GM12878 (cell line): ENCODE measurements at regions not wholly inside any gene's neighbourhood (a gene's known extent, or its start where the extent isn't known, plus 50 kb on each side); places are given as distances from the start of the nearest gene placed in this dataset.

Experiments used
- ATAC-seq: fragments of 200-7000 bp; cut with Tn5 transposase; 3 replicates; pipeline ENCODE4 v1.9.1; 2020; ENCODE audit warnings: mild to moderate bottlenecking, moderate library complexity
- BruUV-seq: library from RNA; stranded (reverse); fragments of 400-500 nt; replicated peaks from 2 replicates; lab custom pipeline; 2021; lab: Mats Ljungman, UMichigan
- CTCF ChIA-PET: fragments of 300-600 bp; sonication (Branson Sonifier 250); formaldehyde crosslinking; extraction: SDS; loops from one replicate; lab custom pipeline; 2021; ENCODE audit warnings: inconsistent platforms; lab: Yijun Ruan, JAX
- POLR2A ChIA-PET: fragments of 350-600 bp; formaldehyde crosslinking; extraction: SDS; loops from one replicate; lab custom pipeline; 2021; ENCODE audit warnings: inconsistent platforms; lab: Charles Lee
- RAD21 ChIA-PET: fragments of 300-600 bp; sonication (Branson Sonifier 250); formaldehyde crosslinking; loops from one replicate; lab custom pipeline; 2023; ENCODE audit warnings: antibody characterized with exemption; ENCODE audit not compliant: unreplicated experiment; lab: Charles Lee
- SMC1A ChIA-PET: fragments of 300-600 bp; sonication (Branson Sonifier 250); formaldehyde crosslinking; loops from one replicate; lab custom pipeline; 2023; ENCODE audit not compliant: unreplicated experiment, uncharacterized antibody; lab: Charles Lee
- DNase-seq: peaks from one replicate; pipeline ENCODE4 v3.0.0-alpha.2; 2011; ENCODE audit warnings: low read depth, low spot score
- FAIRE-seq: peaks from 3 replicates; lab custom pipeline; 2011; peaks lifted over from hg19 to GRCh38; lab: Jason Lieb, UNC
- H2AFZ ChIP-seq: 2 replicates; pipeline ENCODE4 v1.6.0; 2011; ENCODE audit warnings: low read depth, low read length, control low read depth; ENCODE audit not compliant: control insufficient read depth
- H3K27ac ChIP-seq: 2 replicates; pipeline ENCODE4 v1.5.1; 2011; ENCODE audit warnings: control low read depth; ENCODE audit not compliant: control insufficient read depth, insufficient read depth
- H3K27me3 ChIP-seq, 2 experiments: replicated peaks in 1 of 2; 2 replicates each; pipeline versions ENCODE4 v1.6.0 to v1.6.1; 2011; ENCODE audit warnings: low read length in 1 of 2; ENCODE audit not compliant: control insufficient read depth in 2 of 2, insufficient read depth in 2 of 2
- H3K36me3 ChIP-seq, 2 experiments: 2 replicates each; pipeline ENCODE4 v1.5.1; 2011; ENCODE audit warnings: low read length in 1 of 2; ENCODE audit not compliant: control insufficient read depth in 2 of 2, insufficient read depth in 2 of 2
- H3K4me1 ChIP-seq: 2 replicates; pipeline ENCODE4 v1.6.1; 2011; ENCODE audit warnings: mild to moderate bottlenecking, low read length, moderate library complexity, mixed read lengths; ENCODE audit not compliant: control insufficient read depth, insufficient read depth
- H3K4me2 ChIP-seq: 2 replicates; pipeline ENCODE4 v1.6.0; 2011; ENCODE audit warnings: control low read depth; ENCODE audit not compliant: control insufficient read depth, insufficient read depth
- H3K4me3 ChIP-seq: fragments of 200-600 bp; sonication (generic); 2 replicates; pipeline ENCODE4 v1.5.1; 2016
- H3K79me2 ChIP-seq: 2 replicates; pipeline ENCODE4 v1.6.0; 2011; ENCODE audit warnings: low read length; ENCODE audit not compliant: control insufficient read depth, insufficient read depth
- H3K9ac ChIP-seq: 2 replicates; pipeline ENCODE4 v1.8.0; 2011; ENCODE audit warnings: low read length, control low read depth, mixed read lengths; ENCODE audit not compliant: control insufficient read depth, insufficient read depth
- H3K9me3 ChIP-seq: replicated peaks from 3 replicates; pipeline ENCODE4 v1.5.1; 2011; ENCODE audit warnings: mild to moderate bottlenecking, low read length; ENCODE audit not compliant: control insufficient read depth, insufficient read depth
- H4K20me1 ChIP-seq: 2 replicates; pipeline ENCODE4 v1.6.0; 2011; ENCODE audit not compliant: control insufficient read depth, insufficient read depth
- CHD2 ChIP-seq: IDR thresholded peaks from 2 replicates; pipeline ENCODE4 v1.6.1; 2011; ENCODE audit warnings: low read depth, low read length, improper control_type of control experiment, borderline replicate concordance
- CREM ChIP-seq: IDR thresholded peaks from 2 replicates; pipeline ENCODE4 v1.6.1; 2014; ENCODE audit warnings: antibody characterized with exemption, low read depth
- DPF2 ChIP-seq: fragments of 450-650 bp; IDR thresholded peaks from 2 replicates; pipeline ENCODE4 v1.6.1; 2017; ENCODE audit warnings: mild to moderate bottlenecking
- FOXM1 ChIP-seq: IDR thresholded peaks from 2 replicates; pipeline ENCODE4 v1.6.1; 2012; ENCODE audit warnings: low read depth, mild to moderate bottlenecking, inconsistent platforms, low read length, moderate library complexity
- IRF4 ChIP-seq: IDR thresholded peaks from 2 replicates; pipeline ENCODE4 v1.6.1; 2011; ENCODE audit warnings: low read depth, low read length
- IRF5 ChIP-seq: fragments of 450-650 bp; IDR thresholded peaks from 2 replicates; pipeline ENCODE4 v1.6.1; 2017; ENCODE audit warnings: borderline replicate concordance
- JUNB ChIP-seq: IDR thresholded peaks from 2 replicates; pipeline ENCODE4 v1.6.1; 2016; ENCODE audit warnings: antibody characterized with exemption, mild to moderate bottlenecking
- KAT2A ChIP-seq: conservative IDR thresholded peaks from 2 replicates; pipeline ENCODE4 v1.6.1; 2011; ENCODE audit warnings: low read depth, low read length; ENCODE audit not compliant: control insufficient read depth
- MTA3 ChIP-seq: IDR thresholded peaks from 2 replicates; pipeline ENCODE4 v1.6.1; 2012; ENCODE audit warnings: low read length, inconsistent platforms, borderline replicate concordance
- MYB ChIP-seq: fragments of 150-350 bp; IDR thresholded peaks from 2 replicates; pipeline ENCODE4 v1.6.1; 2014; ENCODE audit warnings: mild to moderate bottlenecking, low read depth, low read length, borderline replicate concordance
- NFIC ChIP-seq: IDR thresholded peaks from 2 replicates; pipeline ENCODE4 v1.6.1; 2012; ENCODE audit warnings: low read depth, mild to moderate bottlenecking, inconsistent platforms, low read length, moderate library complexity
- NFXL1 ChIP-seq: fragments of 450-650 bp; IDR thresholded peaks from 2 replicates; pipeline ENCODE4 v1.6.1; 2017; ENCODE audit warnings: antibody characterized with exemption, mild to moderate bottlenecking, borderline replicate concordance
- NR2C2 ChIP-seq: IDR thresholded peaks from 2 replicates; pipeline ENCODE4 v1.6.1; 2011; ENCODE audit warnings: borderline replicate concordance, low read depth; ENCODE audit not compliant: control insufficient read depth, insufficient read length
- PAX5 ChIP-seq: IDR thresholded peaks from 2 replicates; pipeline ENCODE4 v1.6.1; 2011; ENCODE audit warnings: low read depth, low read length, borderline replicate concordance
- POLR2A ChIP-seq: IDR thresholded peaks from 2 replicates; pipeline ENCODE4 v1.6.1; 2011; ENCODE audit warnings: low read depth, mild to moderate bottlenecking, low read length
- POLR2AphosphoS5 ChIP-seq: IDR thresholded peaks from 2 replicates; pipeline ENCODE4 v1.6.1; 2011; ENCODE audit warnings: mild to moderate bottlenecking, low read length, inconsistent platforms
- RB1 ChIP-seq: fragments of 450-650 bp; formaldehyde crosslinking; IDR thresholded peaks from 2 replicates; pipeline ENCODE4 v1.6.1; 2017; ENCODE audit warnings: mild to moderate bottlenecking, borderline replicate concordance
- RUNX3 ChIP-seq: IDR thresholded peaks from 2 replicates; pipeline ENCODE4 v1.6.1; 2012; ENCODE audit warnings: low read length, inconsistent platforms
- SKIL ChIP-seq: fragments of 450-650 bp; IDR thresholded peaks from 2 replicates; pipeline ENCODE4 v1.6.1; 2017; ENCODE audit warnings: mild to moderate bottlenecking, low read depth, inconsistent platforms; ENCODE audit not compliant: poor library complexity, severe bottlenecking
- WGBS: methylation state at CpG from one replicate; pipeline ENCODE4 v1.1.6; 2016; ENCODE audit warnings: low lambda C conversion rate; ENCODE audit not compliant: insufficient replicate concordance, insufficient coverage; ENCODE audit errors: missing lambda C conversion rate; 5-methylcytosine and 5-hydroxymethylcytosine counted together
- in situ Hi-C: fragments of 300-500 bp; cut with MboI; formaldehyde crosslinking; loops from 9 replicates; pipeline ENCODE4 v1.14.3; 2018; ENCODE audit warnings: mixed read lengths
- intact Hi-C: fragments of 100-400 bp; cut with micrococcal nuclease; formaldehyde crosslinking; loops from one replicate; pipeline ENCODE4 v1.14.2; 2022; ENCODE audit not compliant: unreplicated experiment

DNA sequence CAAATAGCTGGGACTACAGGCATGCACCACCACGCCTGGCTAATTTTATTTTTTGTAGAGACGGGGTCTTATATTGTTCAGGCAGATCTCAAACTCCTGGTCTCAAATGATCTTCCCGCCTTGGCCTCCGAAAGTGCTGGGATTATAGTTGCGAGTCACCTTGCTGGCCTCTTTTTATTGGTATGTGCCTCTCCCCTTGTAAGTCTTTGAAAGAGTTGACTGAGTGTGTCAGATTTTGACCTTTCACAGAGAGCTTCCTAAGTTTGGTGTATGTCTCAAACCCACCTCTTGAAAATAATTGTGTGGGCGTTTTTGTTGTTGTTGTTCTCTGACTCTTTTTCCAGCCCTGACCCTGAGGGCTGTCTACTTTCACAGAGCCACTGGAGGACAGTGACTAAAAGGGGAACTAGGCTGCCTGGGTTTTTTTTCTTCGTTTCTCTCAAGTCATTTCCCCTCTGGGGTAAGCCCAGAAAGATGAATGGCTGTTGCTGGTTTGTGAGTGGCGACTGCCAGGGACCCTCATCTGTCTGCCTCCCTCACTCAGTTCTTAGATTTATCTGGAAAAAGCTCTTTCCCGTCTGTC is 262.8 kb downstream of the ZEB1 start (continued):
- TF ChIP-seq NR2C2, result no peak
- TF ChIP-seq PAX5, result peak; percentile 36; the same call in 1 of the 2 replicates
- TF ChIP-seq NFXL1, result no peak
- peak; percentile 73 for TF ChIP-seq JUNB
- TF ChIP-seq SKIL, result peak; percentile 91
- peak; percentile 80 for TF ChIP-seq IRF4
- TF ChIP-seq RUNX3, result peak; percentile 34; the same call in 1 of the 2 replicates
- TF ChIP-seq NFIC, result peak; percentile 51; the same call in 1 of the 2 replicates
- no peak for TF ChIP-seq POLR2A
- no peak for TF ChIP-seq KAT2A
- peak; percentile 28; the same call in 1 of the 2 replicates for TF ChIP-seq CREM
- no peak for TF ChIP-seq CHD2
- TF ChIP-seq DPF2, result peak; percentile 46; the same call in 1 of the 2 replicates

- FAIRE-seq (no peak), ATAC-seq (no peak), DNase-seq (no peak)
- Histone ChIP-seq H3K4me2 (no peak overlapping the region), H3K9ac (no peak overlapping the region), H2AFZ (no peak overlapping the region), H3K27me3 (no peaks in the 10 kb centered on the region), H4K20me1 (no peaks in the 10 kb centered on the region), H3K9me3 (no peaks in the 10 kb centered on the region; the same call in 2 of the 3 replicates), H3K4me1 (peaks cover 10% of the 10 kb centered on the region; the same call in 1 of the 2 replicates), H3K27ac (no peak overlapping the region), H3K36me3 (no peaks in the 10 kb centered on the region), H3K4me3 (no peak overlapping the region), H3K79me2 (no peaks in the 10 kb centered on the region)
- in situ Hi-C loops, result no loop called here
- RAD21 ChIA-PET, result interaction anchor here (1.0 kb wide), 1 partner anchor 798 kb away, joined by 3 read pairs; no protein-coding TSS in a partner anchor
- BruUV-seq, result no TSS peak
- SMC1A ChIA-PET, result interaction anchor here (2.0 kb wide), 1 partner anchor 12 kb away, joined by 13 read pairs; no protein-coding TSS in a partner anchor
- POLR2A ChIA-PET, result interaction anchor here (0.9 kb wide), 1 partner anchor 22 kb away, joined by 3 read pairs; no protein-coding TSS in a partner anchor
- intact Hi-C loops, result no loop called here
- CTCF ChIA-PET, result interaction anchor here (1.1 to 1.8 kb wide), 2 partner anchors 227 to 797 kb away, joined by 3 to 6 read pairs; no protein-coding TSS in a partner anchor
- 83% methylated on average over 5 of the region's 5 CpGs for WGBS
- no peak for TF ChIP-seq POLR2AphosphoS5
- TF ChIP-seq MYB, result no peak
- TF ChIP-seq RB1, result no peak
- TF ChIP-seq RUNX3, result no peak
- no peak for TF ChIP-seq FOXM1
- TF ChIP-seq NR2C2, result no peak
- TF ChIP-seq IRF5, result no peak
- no peak for TF ChIP-seq SKIL
- no peak for TF ChIP-seq MTA3
Measured at GRCh38 chr10:31580646-31581045, 261.6 kb downstream of the ZEB1 start.
